SU-DHL-6 (cell line): ENCODE measurements at regions not wholly inside any gene's neighbourhood (a gene's known extent, or its start where the extent isn't known, plus 50 kb on each side); places are given as distances from the start of the nearest gene placed in this dataset.

Experiments
- CTCF ChIP-seq: fragments of 200-600 bp; sonication (generic); IDR thresholded peaks from one replicate; pipeline ENCODE4 v1.5.1; 2017; ENCODE audit warnings: antibody characterized with exemption, mild to moderate bottlenecking, low read length, moderate library complexity; ENCODE audit not compliant: insufficient read depth, poor library complexity, severe bottlenecking
- EZH2phosphoT487 ChIP-seq: fragments of 200-600 bp; sonication (generic), shearing (Covaris generic); conservative IDR thresholded peaks from 2 replicates; pipeline ENCODE4 v1.6.1; 2018; ENCODE audit warnings: mild to moderate bottlenecking, antibody characterized with exemption, low read length, moderate library complexity, mixed read lengths

GRCh38 chr7:153433223-153433622 is 619.0 kb upstream of the DPP6 start:
- TF ChIP-seq CTCF (no peak), EZH2phosphoT487 (no peak)
